Neural progenitor cell (in vitro differentiated cells): ENCODE measurements at regions not wholly inside any gene's neighbourhood (a gene's known extent, or its start where the extent isn't known, plus 50 kb on each side); places are given as distances from the start of the nearest gene placed in this dataset.

Source experiments
- EZH2 ChIP-seq: fragments of 200-600 bp; sonication (generic); IDR thresholded peaks from 2 replicates; pipeline ENCODE4 v1.6.1; 2017; ENCODE audit warnings: antibody characterized with exemption, mild to moderate bottlenecking, moderate library complexity
- EZH2phosphoT487 ChIP-seq: fragments of 200-600 bp; sonication (generic); IDR thresholded peaks from 2 replicates; pipeline ENCODE4 v1.6.1; 2017; ENCODE audit warnings: antibody characterized with exemption
- TF ChIP-seq, protein P1 (sequence below): fragments of 200-600 bp; sonication (generic); IDR thresholded peaks from 2 replicates; pipeline ENCODE4 v1.5.1; 2017; ENCODE audit warnings: antibody characterized with exemption, mild to moderate bottlenecking

- TF ChIP-seq, protein P1, sequence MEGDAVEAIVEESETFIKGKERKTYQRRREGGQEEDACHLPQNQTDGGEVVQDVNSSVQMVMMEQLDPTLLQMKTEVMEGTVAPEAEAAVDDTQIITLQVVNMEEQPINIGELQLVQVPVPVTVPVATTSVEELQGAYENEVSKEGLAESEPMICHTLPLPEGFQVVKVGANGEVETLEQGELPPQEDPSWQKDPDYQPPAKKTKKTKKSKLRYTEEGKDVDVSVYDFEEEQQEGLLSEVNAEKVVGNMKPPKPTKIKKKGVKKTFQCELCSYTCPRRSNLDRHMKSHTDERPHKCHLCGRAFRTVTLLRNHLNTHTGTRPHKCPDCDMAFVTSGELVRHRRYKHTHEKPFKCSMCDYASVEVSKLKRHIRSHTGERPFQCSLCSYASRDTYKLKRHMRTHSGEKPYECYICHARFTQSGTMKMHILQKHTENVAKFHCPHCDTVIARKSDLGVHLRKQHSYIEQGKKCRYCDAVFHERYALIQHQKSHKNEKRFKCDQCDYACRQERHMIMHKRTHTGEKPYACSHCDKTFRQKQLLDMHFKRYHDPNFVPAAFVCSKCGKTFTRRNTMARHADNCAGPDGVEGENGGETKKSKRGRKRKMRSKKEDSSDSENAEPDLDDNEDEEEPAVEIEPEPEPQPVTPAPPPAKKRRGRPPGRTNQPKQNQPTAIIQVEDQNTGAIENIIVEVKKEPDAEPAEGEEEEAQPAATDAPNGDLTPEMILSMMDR = no peak
- TF ChIP-seq EZH2 = no peak
- no peak for TF ChIP-seq EZH2phosphoT487
Observed at GRCh38 chr20:24207803-24208300, 219.3 kb upstream of the GGTLC1 start.
